ENCODE measurements at regions not wholly inside any gene's neighbourhood (a gene's known extent, or its start where the extent isn't known, plus 50 kb on each side); places are given as distances from the start of the nearest gene placed in this dataset.

DNA sequence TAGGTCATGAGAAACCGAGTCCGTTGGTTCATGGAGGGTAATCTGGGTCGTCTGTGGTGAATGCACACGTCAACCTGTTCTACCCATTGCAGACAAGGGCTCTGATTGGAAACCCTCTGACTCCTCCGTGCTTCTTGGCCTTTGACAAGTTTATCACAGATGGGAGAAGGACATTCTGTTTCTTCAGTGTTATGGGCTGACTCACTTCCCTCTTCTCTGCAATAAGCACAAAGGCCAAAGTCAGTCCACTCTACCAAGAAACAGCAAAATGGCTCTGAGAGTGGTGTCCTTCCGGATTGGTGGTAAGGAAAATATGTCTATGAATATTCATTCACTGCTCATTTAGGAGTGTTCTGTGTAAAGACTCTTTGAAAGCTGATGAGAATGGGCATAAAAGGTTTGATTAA is 89.3 kb downstream of the FEM1C start:
- TF ChIP-seq, protein P1, sequence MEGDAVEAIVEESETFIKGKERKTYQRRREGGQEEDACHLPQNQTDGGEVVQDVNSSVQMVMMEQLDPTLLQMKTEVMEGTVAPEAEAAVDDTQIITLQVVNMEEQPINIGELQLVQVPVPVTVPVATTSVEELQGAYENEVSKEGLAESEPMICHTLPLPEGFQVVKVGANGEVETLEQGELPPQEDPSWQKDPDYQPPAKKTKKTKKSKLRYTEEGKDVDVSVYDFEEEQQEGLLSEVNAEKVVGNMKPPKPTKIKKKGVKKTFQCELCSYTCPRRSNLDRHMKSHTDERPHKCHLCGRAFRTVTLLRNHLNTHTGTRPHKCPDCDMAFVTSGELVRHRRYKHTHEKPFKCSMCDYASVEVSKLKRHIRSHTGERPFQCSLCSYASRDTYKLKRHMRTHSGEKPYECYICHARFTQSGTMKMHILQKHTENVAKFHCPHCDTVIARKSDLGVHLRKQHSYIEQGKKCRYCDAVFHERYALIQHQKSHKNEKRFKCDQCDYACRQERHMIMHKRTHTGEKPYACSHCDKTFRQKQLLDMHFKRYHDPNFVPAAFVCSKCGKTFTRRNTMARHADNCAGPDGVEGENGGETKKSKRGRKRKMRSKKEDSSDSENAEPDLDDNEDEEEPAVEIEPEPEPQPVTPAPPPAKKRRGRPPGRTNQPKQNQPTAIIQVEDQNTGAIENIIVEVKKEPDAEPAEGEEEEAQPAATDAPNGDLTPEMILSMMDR (IDR thresholded peaks at IDR 0.05), result no peak
- TF ChIP-seq POLR2A (IDR thresholded peaks at IDR 0.05), result no peak
